Fibroblast of lung (primary cell): ENCODE measurements at regions not wholly inside any gene's neighbourhood (a gene's known extent, or its start where the extent isn't known, plus 50 kb on each side); places are given as distances from the start of the nearest gene placed in this dataset.

Experiments used
- CTCF ChIP-seq, 2 donors: IDR thresholded peaks in 1 of 2; conservative IDR thresholded peaks in 1 of 2; 1 replicate in 1 of 2; 2 replicates in 1 of 2; pipeline ENCODE4 v1.5.1; 2011 to 2012; ENCODE audit warnings: low read length in 2 of 2, control low read depth in 1 of 2, inconsistent platforms in 1 of 2, low read depth in 1 of 2, mild to moderate bottlenecking in 1 of 2
- EZH2 ChIP-seq: IDR thresholded peaks from 2 replicates; pipeline ENCODE4 v1.5.1; 2012; ENCODE audit warnings: low read length, control low read depth, mild to moderate bottlenecking; ENCODE audit errors: missing control alignments

- TF ChIP-seq EZH2 (no peak), CTCF (conservative IDR thresholded peaks at IDR 0.05 in 1 of 2, IDR thresholded peaks at IDR 0.05 in 1 of 2; ENCODE audit: low read depth in 1 of 2, low read length in 2 of 2) (no peak)
Measured at GRCh38 chr9:80792726-80793125, 896.6 kb downstream of the TLE1 start.
